HG03354 (cell line): ENCODE measurements at regions not wholly inside any gene's neighbourhood (a gene's known extent, or its start where the extent isn't known, plus 50 kb on each side); places are given as distances from the start of the nearest gene placed in this dataset.

ENCODE experiments used
- ATAC-seq: cut with Tn5 transposase; IDR thresholded peaks from one replicate; pipeline ENCODE4 v1.9.1; 2021; ENCODE audit warnings: mild to moderate bottlenecking; ENCODE audit not compliant: unreplicated experiment, poor library complexity, severe bottlenecking

DNA sequence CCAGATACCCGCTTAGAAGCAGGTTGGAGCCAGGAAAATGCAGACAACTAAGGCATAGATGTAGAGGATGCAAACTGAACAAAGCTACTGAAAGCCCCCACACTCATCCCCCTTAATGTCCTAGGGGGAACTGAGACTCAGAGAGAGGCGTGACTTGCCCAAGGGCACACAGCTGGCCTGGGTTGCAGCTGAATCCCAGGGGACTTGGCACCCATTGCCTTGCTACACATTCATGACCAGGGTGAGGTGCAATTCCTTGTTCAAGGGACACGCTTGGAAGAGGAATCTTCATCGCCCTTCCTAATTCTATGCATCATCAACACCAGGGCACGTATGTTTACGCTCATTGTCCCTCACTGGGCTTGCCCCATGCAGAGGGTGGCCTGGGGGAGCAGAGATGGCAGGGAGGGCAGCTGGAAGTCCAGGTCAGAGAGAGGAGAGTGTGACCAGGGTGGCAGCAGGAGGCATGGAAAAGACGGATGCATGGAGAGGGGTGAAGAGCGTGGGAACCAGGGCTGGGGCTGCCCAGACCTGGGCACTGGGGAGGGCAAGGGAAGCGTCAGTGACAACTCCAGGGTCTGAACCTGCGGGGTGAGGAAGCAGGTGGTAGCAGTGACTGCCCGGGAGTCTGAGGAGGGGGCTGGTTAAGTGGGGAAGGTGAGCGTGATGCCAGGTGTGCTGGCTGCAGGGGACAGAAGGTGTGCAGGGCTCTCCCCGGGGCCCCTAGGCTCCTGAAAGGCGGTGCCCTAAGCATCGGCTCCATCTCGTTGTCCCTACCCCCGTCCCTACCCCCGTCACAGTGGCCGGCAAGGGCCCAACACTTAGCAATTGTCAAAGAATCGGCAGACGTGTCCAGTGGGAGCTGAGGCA, 267.1 kb upstream of the TNRC6C start:
- ATAC-seq: no peak

DNA sequence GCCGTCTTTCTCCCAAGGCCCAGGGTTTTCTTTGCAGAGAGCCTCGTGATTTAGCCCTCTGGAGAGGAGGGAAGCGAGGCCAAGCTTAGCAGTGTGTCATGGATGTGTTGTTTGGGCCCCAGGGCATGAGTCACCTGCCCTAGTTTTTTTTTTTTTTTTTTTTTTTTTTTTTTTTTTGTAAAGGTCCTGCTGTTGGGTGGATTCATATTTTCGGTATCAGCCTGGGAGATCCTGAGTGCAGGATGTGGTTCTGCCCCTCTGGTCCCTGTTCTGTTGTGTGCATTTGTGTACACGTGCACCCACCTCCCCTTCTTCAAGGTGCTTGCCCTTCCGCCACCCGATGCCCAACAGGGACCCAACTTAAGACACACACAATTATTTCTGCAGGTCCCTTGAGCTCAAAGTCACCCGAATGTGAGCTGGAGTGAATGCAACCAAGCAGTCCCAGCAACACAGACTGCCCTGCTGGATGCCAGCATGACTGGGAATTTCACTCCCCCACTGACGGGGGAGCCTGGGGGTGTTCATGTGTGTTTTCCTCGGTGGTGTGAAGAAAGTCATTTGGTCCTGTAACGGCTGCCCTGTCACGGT, 265.8 kb upstream of the TNRC6C start:
- ATAC-seq: no peak

DNA sequence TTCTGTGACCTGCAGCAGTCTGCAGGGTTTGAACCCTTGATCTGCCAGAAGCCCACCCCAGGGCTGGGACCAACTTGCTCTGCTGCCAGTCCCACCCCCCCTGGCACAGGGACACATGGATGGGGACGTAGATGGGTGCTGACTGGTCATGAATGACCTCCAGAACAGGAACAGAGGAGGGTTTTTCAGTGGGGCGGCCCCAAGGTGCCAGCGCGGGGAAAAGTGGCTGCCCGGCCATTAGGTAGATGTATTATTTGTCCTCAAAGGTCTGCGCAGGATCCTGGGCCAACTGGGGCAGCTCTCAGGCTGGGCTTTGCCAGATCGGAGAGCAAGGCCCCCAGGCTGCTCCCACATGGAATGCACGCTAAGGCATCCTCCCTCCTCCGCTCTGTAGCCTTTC, 265.2 kb upstream of the TNRC6C start:
- no peak for ATAC-seq

DNA sequence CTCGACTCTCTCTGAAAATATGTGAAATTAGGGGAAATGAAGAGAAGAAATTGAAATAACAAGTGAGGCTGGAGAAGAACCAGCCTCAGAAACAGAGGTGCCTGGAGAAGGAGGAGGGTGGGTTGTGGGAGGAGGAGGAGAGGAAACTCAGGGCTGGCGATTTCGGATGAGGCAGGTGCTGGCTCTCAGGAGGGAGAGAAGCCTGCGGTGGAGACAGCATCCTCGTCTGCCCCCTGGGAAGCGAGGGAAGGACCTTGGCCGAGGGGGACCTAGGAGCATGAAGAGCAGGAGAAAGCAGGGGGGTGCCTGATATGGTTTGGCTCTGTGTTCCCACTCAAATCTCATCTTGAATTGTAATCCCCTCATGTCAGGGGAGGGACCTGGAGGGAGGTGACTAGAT, 264.7 kb upstream of the TNRC6C start:
- ATAC-seq: no peak

DNA sequence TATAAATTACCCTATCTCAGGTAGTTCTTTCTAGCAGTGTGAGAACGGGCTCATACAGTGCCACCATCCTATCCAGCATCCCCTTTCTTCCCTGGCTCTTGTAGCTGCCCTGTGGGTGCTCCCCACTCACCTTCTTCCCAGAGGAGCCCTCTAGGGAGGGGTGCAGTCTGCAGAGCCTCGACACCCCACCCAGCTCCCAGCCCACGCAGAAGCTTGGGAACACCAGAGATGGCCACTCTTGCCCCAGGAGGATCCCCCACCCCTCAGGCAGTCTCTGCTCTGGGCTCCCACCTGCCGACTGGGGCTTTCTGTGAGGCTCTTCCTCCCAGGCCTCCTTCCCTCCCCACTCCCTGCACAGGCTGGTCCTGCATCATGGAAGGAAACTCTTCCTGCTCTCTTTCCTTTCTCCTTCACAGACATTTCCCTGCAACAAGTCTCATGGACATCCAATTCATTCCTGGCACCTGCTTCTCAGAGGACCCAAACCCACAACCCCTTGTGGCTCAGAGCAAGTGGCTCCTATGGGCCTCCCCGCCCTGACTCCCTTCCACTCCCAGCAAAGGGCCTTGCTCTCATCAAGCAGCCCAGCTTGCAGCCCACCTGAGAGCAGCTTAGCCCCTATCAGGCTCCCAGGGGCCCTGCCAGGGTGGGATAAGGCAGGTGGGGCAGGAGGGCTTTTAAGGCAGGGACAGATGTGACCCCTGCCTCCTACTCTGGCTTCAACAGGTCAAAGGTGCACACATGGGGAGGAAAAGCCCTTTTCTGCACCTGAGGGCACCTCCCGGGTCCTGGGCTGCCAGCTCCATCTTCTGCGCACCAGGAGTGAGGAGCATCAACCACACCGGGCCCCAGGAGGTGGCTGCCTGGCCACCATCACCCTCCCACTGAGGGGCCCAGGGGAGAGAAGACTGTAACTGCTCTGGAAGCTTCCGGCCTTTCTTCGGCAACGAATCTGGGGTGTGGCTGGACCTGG, 263.8 kb upstream of the TNRC6C start:
- ATAC-seq: no peak

DNA sequence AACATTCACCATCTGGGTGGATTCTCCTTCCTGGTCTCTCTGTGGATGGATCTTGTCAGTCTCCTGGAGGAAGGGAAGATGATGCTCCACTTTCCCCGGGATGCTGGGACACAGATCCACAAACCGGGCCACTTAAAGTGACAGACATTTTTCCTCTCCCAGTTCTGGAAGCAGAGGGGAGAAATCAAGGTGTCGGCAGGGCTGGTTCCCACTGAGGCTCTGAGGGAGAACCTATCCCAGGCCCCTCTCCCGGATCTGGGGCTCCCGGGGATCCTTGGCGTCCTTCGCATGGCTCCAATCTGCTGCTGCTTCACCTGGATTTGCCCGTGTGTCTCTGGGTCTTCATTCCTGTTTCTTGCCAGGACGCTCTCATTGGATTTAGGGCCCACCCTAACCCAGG, 263.1 kb upstream of the TNRC6C start:
- no peak for ATAC-seq

DNA sequence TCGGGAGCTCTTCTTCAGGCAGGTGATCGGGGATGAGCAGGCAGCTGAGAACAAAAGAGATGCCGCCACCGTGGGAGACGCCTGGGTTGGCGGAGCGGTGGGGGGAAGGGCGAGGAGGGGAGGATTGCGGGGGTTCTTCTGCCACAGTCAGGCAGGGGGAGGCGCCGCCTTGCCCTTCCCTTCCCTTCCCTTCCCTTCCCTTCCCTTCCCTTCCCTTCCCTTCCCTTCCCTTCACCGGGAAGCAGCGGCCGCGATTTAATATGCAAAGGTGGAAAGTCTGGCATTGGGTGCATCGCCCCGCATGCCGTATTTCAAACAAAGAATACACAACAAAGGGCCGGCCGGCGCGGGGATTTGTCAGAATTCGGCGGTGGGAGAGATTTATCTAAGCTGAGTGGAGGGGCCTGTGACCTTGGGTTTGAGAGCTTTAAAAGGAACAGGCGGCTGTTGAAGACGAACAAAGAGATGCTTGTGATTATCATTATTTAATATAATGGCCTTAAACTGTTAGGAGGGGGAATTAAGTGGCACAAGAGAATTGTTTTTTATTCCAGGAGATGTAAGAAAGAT, 262.3 kb upstream of the TNRC6C start:
- ATAC-seq: no peak

DNA sequence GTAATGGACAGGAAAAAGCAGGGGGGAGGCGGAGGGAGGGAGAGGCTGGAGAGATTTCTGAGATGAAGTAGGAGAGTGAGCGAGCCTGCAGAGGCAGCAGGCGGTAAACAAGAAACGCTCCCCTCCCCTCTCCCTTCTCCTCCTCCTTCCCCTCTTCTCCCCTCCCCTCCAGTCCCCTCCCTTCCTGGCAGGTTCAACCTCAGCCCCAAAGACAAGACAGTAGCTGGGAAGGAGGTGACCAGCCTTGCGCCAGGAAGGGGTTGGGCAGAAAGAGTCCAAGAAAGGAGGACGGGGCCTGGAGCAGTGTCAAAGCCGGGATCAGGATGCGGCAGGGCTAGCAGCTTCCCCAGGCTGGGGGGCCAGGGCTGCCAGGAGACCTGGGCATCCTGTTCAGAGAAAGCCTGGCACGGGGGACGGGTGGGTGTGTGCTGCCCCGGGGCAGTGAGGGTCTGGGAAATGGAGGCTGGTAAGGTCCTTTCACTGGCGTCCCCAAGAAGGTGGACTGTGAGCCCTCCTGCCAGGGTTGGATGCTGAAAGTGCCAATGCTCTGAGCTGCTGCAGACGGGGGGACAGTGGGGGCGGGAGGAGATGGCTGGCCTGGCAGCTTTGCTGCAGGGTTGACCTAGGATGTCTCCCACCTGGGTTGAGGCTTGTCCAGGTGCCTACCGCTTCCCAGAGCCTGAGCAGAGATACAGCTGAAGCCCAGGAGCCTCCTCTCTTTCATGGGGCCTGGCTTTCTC, 261.6 kb upstream of the TNRC6C start:
- ATAC-seq: no peak

DNA sequence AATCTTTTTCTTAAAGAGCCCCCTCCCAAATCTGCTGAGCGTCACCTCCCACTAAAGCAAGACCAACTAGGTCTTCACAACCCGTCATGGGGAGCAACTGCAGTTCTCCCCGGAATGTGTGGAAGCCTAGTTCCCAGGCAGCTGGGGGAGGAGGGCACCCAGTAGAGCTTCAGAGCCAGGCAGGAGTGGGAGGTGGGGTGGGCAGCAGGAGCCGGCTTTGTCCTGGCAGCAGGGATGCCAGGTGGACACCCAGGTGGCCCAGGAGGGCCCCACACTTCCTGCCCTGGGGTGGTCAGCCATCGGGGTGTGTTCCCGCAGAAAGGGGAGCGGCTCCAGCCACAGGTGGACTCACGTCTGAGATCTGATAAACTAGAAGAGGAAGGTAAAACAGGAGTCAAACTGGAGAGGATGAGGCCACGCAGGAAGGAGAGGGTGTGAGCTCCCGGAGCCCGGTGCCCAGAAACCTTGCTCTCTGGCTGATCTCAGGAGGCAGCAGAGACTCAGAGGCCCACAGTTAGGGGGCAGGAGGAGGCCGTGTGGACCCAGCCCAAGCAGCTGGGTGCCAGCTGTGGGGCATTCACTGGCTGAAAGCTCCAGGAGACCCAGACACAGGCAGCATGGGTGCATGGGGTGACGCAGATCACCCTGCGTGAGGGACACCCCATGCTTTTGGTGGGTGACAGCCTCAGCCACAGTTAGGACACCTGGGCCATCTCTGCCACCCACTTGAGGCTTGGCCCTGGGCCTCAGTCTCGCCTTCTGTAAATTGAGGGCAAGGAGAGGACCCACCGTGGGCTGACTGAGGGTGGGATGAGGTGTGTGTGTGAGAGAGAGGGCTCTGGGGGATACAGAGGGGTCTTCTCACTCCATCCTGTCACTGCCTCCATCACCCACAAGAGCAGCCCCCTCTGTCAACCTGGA, 260.8 kb upstream of the TNRC6C start:
- no peak for ATAC-seq

DNA sequence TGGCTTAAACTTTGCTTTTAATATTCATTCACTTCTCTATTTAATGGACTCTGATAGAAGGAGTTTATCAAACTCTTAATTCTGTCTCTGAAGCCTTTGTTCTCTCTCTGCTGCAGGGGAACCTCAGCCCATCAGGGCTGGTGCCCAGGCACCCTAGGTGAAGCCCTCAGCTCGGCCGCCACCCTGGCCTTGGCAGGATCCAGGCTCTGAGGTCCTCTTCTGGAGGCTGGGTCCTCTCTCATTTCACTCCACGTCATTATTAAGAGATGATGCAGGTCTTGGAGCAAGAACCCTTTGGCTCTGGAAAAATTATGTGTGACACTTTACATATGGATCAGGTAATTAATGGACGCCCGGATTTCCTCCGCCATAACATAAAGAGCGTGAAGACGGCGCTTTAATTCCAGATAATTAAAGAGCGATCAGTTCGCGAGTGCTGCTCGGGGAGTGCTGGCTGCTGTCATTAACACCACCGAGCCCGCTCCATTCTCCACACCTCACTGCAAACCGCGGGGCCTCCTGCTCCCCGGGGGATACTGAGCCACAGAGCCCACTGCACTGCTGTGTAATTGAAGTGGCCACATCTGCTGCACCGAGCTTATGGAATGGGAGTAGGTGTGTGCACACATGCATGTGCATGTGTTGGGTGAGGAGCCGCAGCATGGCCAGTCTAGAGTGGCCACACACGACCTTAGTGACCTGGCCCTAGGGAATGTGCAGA, 259.4 kb upstream of the TNRC6C start:
- ATAC-seq: no peak

DNA sequence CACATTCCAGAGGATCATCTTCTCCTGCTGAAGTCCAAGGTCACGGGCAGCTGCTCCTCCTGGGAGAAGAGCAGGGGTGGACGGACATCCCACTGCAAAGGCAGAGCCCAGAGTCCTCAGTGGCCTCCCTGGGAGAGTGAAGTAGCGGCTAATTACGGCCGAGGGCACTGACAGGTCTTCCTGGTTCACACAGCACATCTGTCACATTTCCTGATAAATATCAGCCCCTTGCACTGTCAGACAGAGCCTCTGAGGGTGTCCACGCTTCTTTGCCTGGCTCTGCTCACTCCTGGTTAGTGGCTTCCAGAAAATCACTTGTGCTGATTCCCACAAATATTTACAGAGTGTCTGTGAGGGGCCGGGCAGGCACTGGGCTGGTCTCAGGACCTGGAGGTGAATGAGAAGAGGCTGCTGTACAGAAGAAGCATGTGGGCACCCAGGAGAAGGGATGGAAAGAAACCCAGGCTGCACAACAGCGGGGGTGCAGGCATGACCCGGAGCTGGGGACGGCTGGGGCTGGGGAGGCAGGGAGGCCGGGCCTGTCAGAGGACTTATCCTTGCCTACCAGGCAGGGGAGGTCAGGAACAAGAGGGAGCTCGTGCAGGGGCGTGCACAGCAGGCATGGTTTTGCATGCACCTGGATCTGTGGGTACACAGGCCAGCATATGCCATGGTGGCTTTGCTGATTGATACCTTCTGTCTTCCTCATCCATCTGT, 258.2 kb upstream of the TNRC6C start:
- no peak for ATAC-seq

DNA sequence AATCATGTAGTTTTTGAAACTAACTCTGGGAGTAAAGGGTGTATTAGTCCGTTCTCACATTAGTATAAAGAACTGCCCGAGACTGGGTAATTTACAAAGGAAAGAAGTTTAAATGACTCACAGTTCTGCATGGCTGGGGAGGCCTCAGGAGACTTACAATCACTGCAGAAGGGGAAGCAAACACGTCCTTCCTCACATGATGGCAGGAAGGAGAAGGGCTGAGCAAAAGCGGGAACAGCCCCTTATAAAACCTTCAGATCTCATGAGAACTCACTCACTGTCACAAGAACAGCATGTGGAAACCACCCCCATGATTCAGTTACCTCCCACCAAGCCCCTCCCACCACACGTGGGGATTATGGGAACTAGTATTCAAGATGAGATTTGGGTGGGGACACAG, 256.5 kb upstream of the TNRC6C start:
- no peak for ATAC-seq

DNA sequence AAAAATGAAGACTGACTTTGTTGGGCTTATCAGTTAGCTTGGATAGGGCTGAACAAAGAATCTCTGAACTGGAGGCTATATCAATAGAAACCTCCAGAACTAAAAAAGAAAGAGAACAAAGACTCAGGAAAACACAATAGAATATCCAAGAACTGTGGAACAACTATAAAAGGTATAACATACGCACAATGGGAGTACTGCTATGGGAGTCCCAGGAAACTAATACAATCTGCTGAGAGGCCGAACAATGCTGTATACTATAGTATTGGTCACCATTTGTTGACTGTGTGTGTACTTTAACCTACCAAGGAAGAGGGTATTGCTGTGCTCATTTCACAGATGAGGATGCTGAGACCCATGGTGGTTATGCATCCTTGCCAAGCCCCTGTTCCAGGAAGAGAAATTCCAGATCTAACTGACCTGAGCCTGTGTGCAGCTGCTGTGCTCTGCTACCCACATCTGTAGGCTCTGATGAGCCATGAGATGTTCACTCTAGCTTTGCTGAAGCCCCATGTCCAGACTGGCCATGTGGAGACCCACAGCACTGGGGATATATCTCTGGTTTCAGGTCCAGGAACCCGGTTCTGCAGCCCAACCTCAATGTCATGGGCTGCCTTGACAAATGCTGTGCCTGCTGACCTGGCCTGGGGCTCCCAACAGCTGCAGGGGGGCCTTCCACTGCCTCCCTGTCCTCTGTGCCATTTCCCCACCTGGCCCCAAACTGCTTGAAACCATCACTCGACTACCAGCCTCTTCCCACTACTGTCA, 254.3 kb upstream of the TNRC6C start:
- ATAC-seq: no peak

DNA sequence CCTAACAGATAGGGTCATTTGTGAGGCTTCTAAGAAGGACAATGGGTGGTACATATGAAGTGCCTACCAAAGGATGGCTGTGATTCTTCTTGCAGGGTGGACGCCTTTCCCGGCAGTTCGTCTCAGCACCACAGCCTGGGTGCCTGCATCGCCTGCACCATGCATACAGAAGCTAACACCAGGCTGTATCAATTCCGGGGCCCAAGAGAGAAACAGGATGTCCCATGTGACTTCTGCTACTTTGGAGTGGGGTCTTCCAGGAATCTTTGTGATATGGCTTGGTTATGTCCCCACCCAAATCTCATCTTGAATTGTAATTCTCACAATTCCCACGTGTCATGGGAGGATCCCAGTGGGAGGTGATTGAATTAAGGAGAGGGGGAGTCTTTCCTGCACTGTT, 251.6 kb upstream of the TNRC6C start:
- ATAC-seq: no peak

DNA sequence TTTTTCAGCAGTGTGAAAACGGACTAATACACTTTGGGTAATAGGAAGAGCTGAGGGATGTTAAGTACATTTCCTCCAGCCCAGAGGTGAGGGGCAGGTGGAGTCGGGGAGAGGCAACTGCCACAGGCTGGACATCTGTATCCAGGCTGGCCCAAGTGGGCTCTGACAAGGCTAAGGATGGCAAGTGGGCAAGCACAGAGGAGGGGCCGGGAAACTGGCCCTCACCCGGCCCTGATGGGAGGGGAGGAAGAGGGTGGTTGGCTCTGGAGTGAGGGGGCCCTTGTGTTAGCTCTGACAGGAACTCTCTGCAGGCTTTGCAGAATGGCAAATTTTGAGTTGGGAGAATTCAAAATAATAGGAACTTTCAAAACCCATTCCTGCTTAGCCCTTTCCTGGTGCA, 251.0 kb upstream of the TNRC6C start:
- ATAC-seq: no peak

DNA sequence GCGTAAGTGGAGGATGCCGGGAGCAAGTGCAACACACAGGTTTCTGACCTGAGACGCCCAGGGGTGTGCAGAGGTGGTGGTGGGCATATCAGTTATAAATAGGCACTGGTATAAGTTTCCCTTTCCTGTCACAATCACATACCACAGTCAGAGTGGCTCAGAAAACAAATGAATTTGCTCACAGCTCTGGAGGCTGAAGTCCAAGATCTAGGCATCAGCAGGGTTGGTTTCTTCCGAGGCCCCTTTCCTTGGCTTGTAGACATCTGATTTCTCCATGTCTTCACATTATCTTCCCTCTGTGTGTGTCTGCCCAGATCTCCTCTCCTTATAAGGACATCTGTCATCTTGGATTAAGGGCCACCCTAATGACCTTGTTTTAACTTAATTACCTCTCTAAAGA, 250.5 kb upstream of the TNRC6C start:
- ATAC-seq: no peak

DNA sequence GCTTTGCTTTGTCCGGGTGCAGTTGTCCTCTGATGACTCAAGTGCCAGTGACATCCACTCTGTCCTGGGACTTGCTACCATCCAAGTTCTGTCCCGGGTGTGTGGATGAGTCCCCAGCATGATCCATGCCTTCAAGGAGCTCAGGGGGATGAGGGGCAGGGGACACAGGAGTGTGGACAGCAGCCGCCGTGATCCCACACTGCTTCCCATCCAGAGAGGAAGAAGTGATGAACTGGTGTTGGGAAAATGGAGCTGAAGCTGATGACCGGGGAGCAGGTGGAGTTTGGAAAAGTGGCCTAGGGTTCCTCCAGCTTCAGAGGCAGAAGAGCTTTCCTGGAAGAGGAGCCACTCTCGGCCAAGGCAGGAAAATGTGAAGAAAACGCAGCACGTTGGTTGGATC, 249.6 kb upstream of the TNRC6C start:
- ATAC-seq: no peak
